Caco-2 (cell line): ENCODE measurements at regions not wholly inside any gene's neighbourhood (a gene's known extent, or its start where the extent isn't known, plus 50 kb on each side); places are given as distances from the start of the nearest gene placed in this dataset.
"Not testable (repeated sequence)": the region's sequence is repeated elsewhere in the genome, so short reads cannot be mapped to it uniquely, and the experiment has no call there.

Source experiments
- BruUV-seq: library from RNA; stranded (reverse); fragments of 400-500 nt; replicated peaks from 2 replicates; lab custom pipeline; 2021; lab: Mats Ljungman, UMichigan
- CTCF ChIA-PET: fragments of 300-600 bp; sonication (Branson Sonifier 250); formaldehyde crosslinking; loops from one replicate; lab custom pipeline; 2022; ENCODE audit warnings: antibody characterized with exemption; lab: Charles Lee
- POLR2A ChIA-PET: fragments of 300-600 bp; sonication (Branson Sonifier 250); formaldehyde crosslinking; loops from one replicate; lab custom pipeline; 2022; ENCODE audit warnings: antibody characterized with exemption; lab: Charles Lee
- DNase-seq, 2 experiments: peaks; one replicate each; pipeline versions ENCODE4 v3.0.0 to v3.0.0-alpha.2; 2020 to 2022
- H3K27me3 ChIP-seq: replicated peaks from 2 replicates; pipeline ENCODE4 v1.6.0; 2011; ENCODE audit warnings: low read length; ENCODE audit not compliant: control insufficient read depth, insufficient read depth
- H3K36me3 ChIP-seq: 2 replicates; pipeline ENCODE4 v1.5.1; 2011; ENCODE audit warnings: low read length; ENCODE audit not compliant: control insufficient read depth, insufficient read depth
- H3K4me1 ChIP-seq: fragments of 250-450 bp; sonication (Bioruptor Pico); 2 replicates; pipeline ENCODE4 v1.5.1; 2020; ENCODE audit warnings: mild to moderate bottlenecking
- H3K4me3 ChIP-seq: 2 replicates; pipeline ENCODE4 v1.5.1; 2011; ENCODE audit warnings: low read depth, mild to moderate bottlenecking, control low read depth, low read length
- H3K9me3 ChIP-seq: fragments of 250-450 bp; sonication (Bioruptor Pico); 2 replicates; pipeline ENCODE4 v1.5.1; 2020; ENCODE audit warnings: mild to moderate bottlenecking, moderate library complexity
- H3K27ac Mint-ChIP-seq: one replicate; pipeline ENCODE4 v1.8.0; 2022; ENCODE audit warnings: mixed read lengths; ENCODE audit not compliant: unreplicated experiment
- H3K27me3 Mint-ChIP-seq: one replicate; pipeline ENCODE4 v1.8.0; 2022; ENCODE audit warnings: mixed read lengths; ENCODE audit not compliant: insufficient read depth, unreplicated experiment
- H3K36me3 Mint-ChIP-seq: one replicate; pipeline ENCODE4 v1.8.0; 2022; ENCODE audit warnings: mild to moderate bottlenecking, mixed read lengths; ENCODE audit not compliant: insufficient read depth, unreplicated experiment
- H3K4me1 Mint-ChIP-seq: one replicate; pipeline ENCODE4 v1.8.0; 2022; ENCODE audit warnings: low read depth, mixed read lengths; ENCODE audit not compliant: unreplicated experiment
- H3K4me3 Mint-ChIP-seq: one replicate; pipeline ENCODE4 v1.8.0; 2022; ENCODE audit warnings: mild to moderate bottlenecking, moderate library complexity, mixed read lengths; ENCODE audit not compliant: unreplicated experiment
- H3K9me3 Mint-ChIP-seq: one replicate; pipeline ENCODE4 v1.8.0; 2022; ENCODE audit warnings: mixed read lengths; ENCODE audit not compliant: unreplicated experiment
- CTCF ChIP-seq, 2 experiments: fragments of 200-600 bp in 1 of 2; IDR thresholded peaks; 1 replicate in 1 of 2; 2 replicates in 1 of 2; pipeline versions ENCODE4 v1.5.1 to v1.8.0; 2011 to 2022; ENCODE audit warnings: antibody characterized with exemption in 1 of 2, control low read depth in 1 of 2, inconsistent platforms in 1 of 2, low read depth in 1 of 2, low read length in 1 of 2, mild to moderate bottlenecking in 1 of 2, moderate library complexity in 1 of 2; ENCODE audit not compliant: insufficient read depth in 1 of 2, severe bottlenecking in 1 of 2, unreplicated experiment in 1 of 2
- intact Hi-C: fragments of 100-400 bp; cut with micrococcal nuclease; formaldehyde crosslinking; loops from one replicate; pipeline ENCODE4 v1.10.0; 2022; ENCODE audit not compliant: unreplicated experiment

GRCh38 chr21:18006691-18007090 is 187.5 kb upstream of the C21orf91 start:
- no peak for TF ChIP-seq CTCF (IDR thresholded peaks at IDR 0.05; ENCODE audit: insufficient read depth in 1 of 2, low read depth in 1 of 2, low read length in 1 of 2, severe bottlenecking in 1 of 2, unreplicated experiment in 1 of 2)

GRCh38 chr21:18002393-18002792 is 183.2 kb upstream of the C21orf91 start:
- Mint-ChIP-seq H3K36me3 (no peaks in the 10 kb centered on the region), H3K27me3 (no peaks in the 10 kb centered on the region), H3K27ac (no peak overlapping the region), H3K4me3 (no peak overlapping the region), H3K9me3 (peaks cover 5% of the 10 kb centered on the region), H3K4me1 (no peaks in the 10 kb centered on the region)
- DNase-seq: no peak
- TF ChIP-seq CTCF (IDR thresholded peaks at IDR 0.05; ENCODE audit: insufficient read depth in 1 of 2, low read depth in 1 of 2, low read length in 1 of 2, severe bottlenecking in 1 of 2, unreplicated experiment in 1 of 2): no peak
- BruUV-seq: no TSS peak
- no peaks in the 10 kb centered on the region for H3K4me1 ChIP-seq
- CTCF ChIA-PET: no interaction called here
- POLR2A ChIA-PET: no interaction called here
- intact Hi-C loops: no loop called here
- H3K9me3 ChIP-seq: no peaks in the 10 kb centered on the region
- H3K4me3 ChIP-seq: no peak overlapping the region
- no peaks in the 10 kb centered on the region for H3K27me3 ChIP-seq
- no peaks in the 10 kb centered on the region for H3K36me3 ChIP-seq

More at GRCh38 chr21:18006691-18007090, 187.5 kb upstream of the C21orf91 start:
- Histone ChIP-seq H3K36me3 (no peaks in the 10 kb centered on the region), H3K9me3 (no peaks in the 10 kb centered on the region), H3K27me3 (no peaks in the 10 kb centered on the region), H3K4me1 (no peaks in the 10 kb centered on the region), H3K4me3 (no peak overlapping the region)
- no peak overlapping the region for H3K4me3 Mint-ChIP-seq
- intact Hi-C loops: no loop called here
- DNase-seq: no peak
- H3K27me3 Mint-ChIP-seq: no peaks in the 10 kb centered on the region
- no peaks in the 10 kb centered on the region for H3K9me3 Mint-ChIP-seq
- ChIA-PET CTCF (no interaction called here), POLR2A (no interaction called here)
- H3K4me1 Mint-ChIP-seq: no peaks in the 10 kb centered on the region
- no peaks in the 10 kb centered on the region for H3K36me3 Mint-ChIP-seq
- no TSS peak for BruUV-seq
- no peak overlapping the region for H3K27ac Mint-ChIP-seq

GRCh38 chr21:18000981-18001686 is 182.0 kb upstream of the C21orf91 start:
- no peaks in the 10 kb centered on the region for H3K36me3 Mint-ChIP-seq
- H3K27me3 Mint-ChIP-seq: no peaks in the 10 kb centered on the region
- ChIA-PET POLR2A (no interaction called here), CTCF (no interaction called here)
- H3K9me3 Mint-ChIP-seq: peaks cover 9% of the 10 kb centered on the region
- no TSS peak for BruUV-seq
- TF ChIP-seq CTCF (IDR thresholded peaks at IDR 0.05; ENCODE audit: insufficient read depth in 1 of 2, low read depth in 1 of 2, low read length in 1 of 2, severe bottlenecking in 1 of 2, unreplicated experiment in 1 of 2): no peak
- no peak overlapping the region for H3K4me3 ChIP-seq
- H3K27ac Mint-ChIP-seq: no peak overlapping the region
- H3K27me3 ChIP-seq: no peaks in the 10 kb centered on the region
- H3K36me3 ChIP-seq: no peaks in the 10 kb centered on the region
- H3K4me3 Mint-ChIP-seq: no peak overlapping the region
- no peaks in the 10 kb centered on the region for H3K4me1 ChIP-seq
- DNase-seq: no peak
- intact Hi-C loops: no loop called here
- H3K4me1 Mint-ChIP-seq: no peaks in the 10 kb centered on the region
- H3K9me3 ChIP-seq: no peaks in the 10 kb centered on the region

GRCh38 chr21:17998599-17998998 is 179.4 kb upstream of the C21orf91 start:
- H3K9me3 Mint-ChIP-seq, H3K27me3 Mint-ChIP-seq, H3K36me3 Mint-ChIP-seq, H3K9me3 ChIP-seq, BruUV-seq, H3K4me3 Mint-ChIP-seq, H3K27me3 ChIP-seq, CTCF ChIA-PET, intact Hi-C loops, H3K27ac Mint-ChIP-seq, POLR2A ChIA-PET, H3K4me3 ChIP-seq, H3K36me3 ChIP-seq, H3K4me1 Mint-ChIP-seq, H3K4me1 ChIP-seq, DNase-seq: not testable (repeated sequence)
